HL-60 (cell line): ENCODE measurements at regions not wholly inside any gene's neighbourhood (a gene's known extent, or its start where the extent isn't known, plus 50 kb on each side); places are given as distances from the start of the nearest gene placed in this dataset.

ENCODE experiments used
- POLR2AphosphoS5 ChIP-seq: IDR thresholded peaks from 2 replicates; pipeline ENCODE4 v1.6.1; 2012; ENCODE audit warnings: low read depth
- TF ChIP-seq, protein P1 (sequence below): IDR thresholded peaks from one replicate; pipeline ENCODE4 v1.5.1; 2011; ENCODE audit warnings: low read length, control low read depth, inconsistent platforms; ENCODE audit not compliant: insufficient read depth
- TF ChIP-seq, protein P2 (sequence below): IDR thresholded peaks from 2 replicates; pipeline ENCODE4 v1.6.1; 2012; ENCODE audit warnings: low read depth; ENCODE audit not compliant: insufficient replicate concordance

DNA sequence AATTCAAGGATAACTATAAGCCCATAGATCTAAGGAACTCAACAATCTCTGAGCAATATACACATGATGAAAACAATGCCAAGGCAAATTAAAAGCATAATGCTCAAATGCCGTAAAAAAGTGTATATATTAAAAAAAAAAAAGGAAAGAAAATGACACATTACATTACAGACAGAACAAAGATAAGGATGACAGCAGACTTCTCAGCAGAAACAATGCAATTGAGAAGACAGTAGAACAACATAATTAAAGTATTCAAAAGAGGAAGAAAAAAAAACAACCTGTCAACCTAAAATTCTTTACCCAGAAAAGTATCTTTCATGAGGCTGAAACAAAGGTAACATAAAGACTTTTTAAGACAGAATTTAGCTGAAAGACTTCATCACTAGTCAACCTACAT, 591.7 kb downstream of the ZNF608 start:
- TF ChIP-seq, protein P1, sequence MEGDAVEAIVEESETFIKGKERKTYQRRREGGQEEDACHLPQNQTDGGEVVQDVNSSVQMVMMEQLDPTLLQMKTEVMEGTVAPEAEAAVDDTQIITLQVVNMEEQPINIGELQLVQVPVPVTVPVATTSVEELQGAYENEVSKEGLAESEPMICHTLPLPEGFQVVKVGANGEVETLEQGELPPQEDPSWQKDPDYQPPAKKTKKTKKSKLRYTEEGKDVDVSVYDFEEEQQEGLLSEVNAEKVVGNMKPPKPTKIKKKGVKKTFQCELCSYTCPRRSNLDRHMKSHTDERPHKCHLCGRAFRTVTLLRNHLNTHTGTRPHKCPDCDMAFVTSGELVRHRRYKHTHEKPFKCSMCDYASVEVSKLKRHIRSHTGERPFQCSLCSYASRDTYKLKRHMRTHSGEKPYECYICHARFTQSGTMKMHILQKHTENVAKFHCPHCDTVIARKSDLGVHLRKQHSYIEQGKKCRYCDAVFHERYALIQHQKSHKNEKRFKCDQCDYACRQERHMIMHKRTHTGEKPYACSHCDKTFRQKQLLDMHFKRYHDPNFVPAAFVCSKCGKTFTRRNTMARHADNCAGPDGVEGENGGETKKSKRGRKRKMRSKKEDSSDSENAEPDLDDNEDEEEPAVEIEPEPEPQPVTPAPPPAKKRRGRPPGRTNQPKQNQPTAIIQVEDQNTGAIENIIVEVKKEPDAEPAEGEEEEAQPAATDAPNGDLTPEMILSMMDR: no peak
- TF ChIP-seq POLR2AphosphoS5: no peak
- TF ChIP-seq, protein P2, sequence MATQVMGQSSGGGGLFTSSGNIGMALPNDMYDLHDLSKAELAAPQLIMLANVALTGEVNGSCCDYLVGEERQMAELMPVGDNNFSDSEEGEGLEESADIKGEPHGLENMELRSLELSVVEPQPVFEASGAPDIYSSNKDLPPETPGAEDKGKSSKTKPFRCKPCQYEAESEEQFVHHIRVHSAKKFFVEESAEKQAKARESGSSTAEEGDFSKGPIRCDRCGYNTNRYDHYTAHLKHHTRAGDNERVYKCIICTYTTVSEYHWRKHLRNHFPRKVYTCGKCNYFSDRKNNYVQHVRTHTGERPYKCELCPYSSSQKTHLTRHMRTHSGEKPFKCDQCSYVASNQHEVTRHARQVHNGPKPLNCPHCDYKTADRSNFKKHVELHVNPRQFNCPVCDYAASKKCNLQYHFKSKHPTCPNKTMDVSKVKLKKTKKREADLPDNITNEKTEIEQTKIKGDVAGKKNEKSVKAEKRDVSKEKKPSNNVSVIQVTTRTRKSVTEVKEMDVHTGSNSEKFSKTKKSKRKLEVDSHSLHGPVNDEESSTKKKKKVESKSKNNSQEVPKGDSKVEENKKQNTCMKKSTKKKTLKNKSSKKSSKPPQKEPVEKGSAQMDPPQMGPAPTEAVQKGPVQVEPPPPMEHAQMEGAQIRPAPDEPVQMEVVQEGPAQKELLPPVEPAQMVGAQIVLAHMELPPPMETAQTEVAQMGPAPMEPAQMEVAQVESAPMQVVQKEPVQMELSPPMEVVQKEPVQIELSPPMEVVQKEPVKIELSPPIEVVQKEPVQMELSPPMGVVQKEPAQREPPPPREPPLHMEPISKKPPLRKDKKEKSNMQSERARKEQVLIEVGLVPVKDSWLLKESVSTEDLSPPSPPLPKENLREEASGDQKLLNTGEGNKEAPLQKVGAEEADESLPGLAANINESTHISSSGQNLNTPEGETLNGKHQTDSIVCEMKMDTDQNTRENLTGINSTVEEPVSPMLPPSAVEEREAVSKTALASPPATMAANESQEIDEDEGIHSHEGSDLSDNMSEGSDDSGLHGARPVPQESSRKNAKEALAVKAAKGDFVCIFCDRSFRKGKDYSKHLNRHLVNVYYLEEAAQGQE: no peak
